ENCODE measurements at regions not wholly inside any gene's neighbourhood (a gene's known extent, or its start where the extent isn't known, plus 50 kb on each side); places are given as distances from the start of the nearest gene placed in this dataset.
"Not testable (repeated sequence)": the region's sequence is repeated elsewhere in the genome, so short reads cannot be mapped to it uniquely, and the experiment has no call there.

DNA sequence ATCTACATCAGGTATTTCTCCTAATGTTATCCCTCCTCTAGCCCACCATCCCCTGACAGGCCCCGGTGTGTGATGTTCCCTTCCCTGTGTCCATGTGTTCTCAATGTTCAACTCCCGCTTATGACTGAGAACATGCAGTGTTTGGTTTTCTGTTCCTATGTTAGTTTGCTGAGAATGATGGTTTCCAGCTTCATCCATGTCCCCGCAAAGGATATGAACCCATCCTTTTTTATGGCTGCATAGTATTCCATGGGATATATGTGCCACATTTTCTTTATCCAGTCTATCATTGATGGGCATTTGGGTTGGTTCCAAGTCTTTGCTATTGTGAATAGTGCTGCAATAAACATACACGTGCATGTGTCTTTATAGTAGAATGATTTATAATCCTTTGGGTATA lies 68.1 kb upstream of the RGS7 start:
- ATAC-seq; H2AFZ ChIP-seq (ENCODE audit: control insufficient read depth, low read depth, low read length); in situ Hi-C loops (cut with MboI); POLR2A ChIA-PET; BruUV-seq (replicated peaks); H3K4me3 ChIP-seq; H3K27ac ChIP-seq (ENCODE audit: control insufficient read depth, insufficient read depth); intact Hi-C loops (cut with micrococcal nuclease; ENCODE audit: unreplicated experiment); CTCF ChIA-PET; RAD21 ChIA-PET (ENCODE audit: unreplicated experiment); SMC1A ChIA-PET (ENCODE audit: uncharacterized antibody, unreplicated experiment); DNase-seq (ENCODE audit: low read depth, low spot score); H3K4me1 ChIP-seq (ENCODE audit: control insufficient read depth, insufficient read depth, low read length); H3K36me3 ChIP-seq (ENCODE audit: control insufficient read depth in 2 of 2, insufficient read depth in 2 of 2, low read length in 1 of 2); H3K9ac ChIP-seq (ENCODE audit: control insufficient read depth, insufficient read depth, low read length); H3K4me2 ChIP-seq (ENCODE audit: control insufficient read depth, insufficient read depth); H3K79me2 ChIP-seq (ENCODE audit: control insufficient read depth, insufficient read depth, low read length); H3K9me3 ChIP-seq (replicated peaks; ENCODE audit: control insufficient read depth, insufficient read depth, low read length); FAIRE-seq; H4K20me1 ChIP-seq (ENCODE audit: control insufficient read depth, insufficient read depth); H3K27me3 ChIP-seq (replicated peaks in 1 of 2; ENCODE audit: control insufficient read depth in 2 of 2, insufficient read depth in 2 of 2, low read length in 1 of 2): not testable (repeated sequence)
- WGBS (ENCODE audit: insufficient coverage, insufficient replicate concordance, low lambda C conversion rate, missing lambda C conversion rate) = 72% methylated on average over 4 of the region's 4 CpGs

DNA sequence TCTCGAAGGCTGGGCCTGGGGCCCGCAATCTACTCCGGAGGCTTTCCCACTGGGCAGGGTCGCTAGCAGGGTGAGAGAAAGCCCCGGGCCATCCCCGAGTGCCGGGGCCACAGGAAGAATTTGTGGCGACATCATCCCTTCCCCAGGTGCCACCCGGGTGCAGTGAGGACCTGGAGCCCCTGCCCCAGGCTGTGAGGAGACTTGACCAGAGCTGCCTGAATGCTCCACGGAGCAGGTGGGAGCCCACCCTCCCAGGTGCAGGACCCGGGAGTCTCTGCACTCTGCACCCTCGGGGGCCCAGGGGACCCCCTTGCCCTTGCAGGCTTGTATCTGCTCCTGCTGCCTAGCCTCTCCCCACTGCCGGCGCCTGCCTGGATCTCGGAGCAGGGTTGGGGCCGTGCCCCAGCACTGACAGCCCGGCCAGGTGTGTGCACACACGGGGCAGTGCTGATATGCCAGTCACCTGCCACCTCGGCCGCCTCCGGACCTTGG lies 67.5 kb upstream of the RGS7 start:
- H3K9me3 ChIP-seq (replicated peaks; ENCODE audit: control insufficient read depth, insufficient read depth, low read length) = no peaks in the 10 kb centered on the region
- H3K27ac ChIP-seq (ENCODE audit: control insufficient read depth, insufficient read depth) = no peak overlapping the region
- ChIA-PET RAD21 (ENCODE audit: unreplicated experiment) (no interaction called here), SMC1A (ENCODE audit: uncharacterized antibody, unreplicated experiment) (no interaction called here), CTCF (no interaction called here), POLR2A (no interaction called here)
- no peak overlapping the region for H2AFZ ChIP-seq (ENCODE audit: control insufficient read depth, low read depth, low read length)
- peaks cover 3 to 4% of the 10 kb centered on the region in 2 experiments for H3K27me3 ChIP-seq (replicated peaks in 1 of 2; ENCODE audit: control insufficient read depth in 2 of 2, insufficient read depth in 2 of 2, low read length in 1 of 2)
- intact Hi-C loops (cut with micrococcal nuclease; ENCODE audit: unreplicated experiment) (no loop called here), in situ Hi-C loops (cut with MboI) (no loop called here)
- no peak for FAIRE-seq
- no peak for ATAC-seq
- H3K4me2 ChIP-seq (ENCODE audit: control insufficient read depth, insufficient read depth) = no peak overlapping the region
- H3K36me3 ChIP-seq (ENCODE audit: control insufficient read depth in 2 of 2, insufficient read depth in 2 of 2, low read length in 1 of 2) = no peaks in the 10 kb centered on the region
- no peaks in the 10 kb centered on the region for H3K79me2 ChIP-seq (ENCODE audit: control insufficient read depth, insufficient read depth, low read length)
- no peaks in the 10 kb centered on the region for H4K20me1 ChIP-seq (ENCODE audit: control insufficient read depth, insufficient read depth)
- BruUV-seq (replicated peaks) = no TSS peak
- no peak overlapping the region for H3K9ac ChIP-seq (ENCODE audit: control insufficient read depth, insufficient read depth, low read length)
- WGBS (ENCODE audit: insufficient coverage, insufficient replicate concordance, low lambda C conversion rate, missing lambda C conversion rate) = 26% methylated on average over 21 of the region's 21 CpGs
- no peaks in the 10 kb centered on the region for H3K4me1 ChIP-seq (ENCODE audit: control insufficient read depth, insufficient read depth, low read length)
- no peak for DNase-seq (ENCODE audit: low read depth, low spot score)
- no peak overlapping the region for H3K4me3 ChIP-seq
- TF ChIP-seq ZNF384 (IDR thresholded peaks at IDR 0.05; ENCODE audit: borderline replicate concordance, low read depth, low read length) (no peak), SMARCA5 (IDR thresholded peaks at IDR 0.05) (no peak), FOXK2 (IDR thresholded peaks at IDR 0.05) (no peak), ZSCAN29 (IDR thresholded peaks at IDR 0.05) (no peak), IRF4 (IDR thresholded peaks at IDR 0.05; ENCODE audit: low read depth, low read length) (no peak), EZH2 (IDR thresholded peaks at IDR 0.05; ENCODE audit: borderline replicate concordance, control insufficient read depth, low read depth, low read length) (no peak), EED (IDR thresholded peaks at IDR 0.05; ENCODE audit: low read depth) (no peak), IKZF2 (IDR thresholded peaks at IDR 0.05) (no peak)
- TF ChIP-seq, protein P1, sequence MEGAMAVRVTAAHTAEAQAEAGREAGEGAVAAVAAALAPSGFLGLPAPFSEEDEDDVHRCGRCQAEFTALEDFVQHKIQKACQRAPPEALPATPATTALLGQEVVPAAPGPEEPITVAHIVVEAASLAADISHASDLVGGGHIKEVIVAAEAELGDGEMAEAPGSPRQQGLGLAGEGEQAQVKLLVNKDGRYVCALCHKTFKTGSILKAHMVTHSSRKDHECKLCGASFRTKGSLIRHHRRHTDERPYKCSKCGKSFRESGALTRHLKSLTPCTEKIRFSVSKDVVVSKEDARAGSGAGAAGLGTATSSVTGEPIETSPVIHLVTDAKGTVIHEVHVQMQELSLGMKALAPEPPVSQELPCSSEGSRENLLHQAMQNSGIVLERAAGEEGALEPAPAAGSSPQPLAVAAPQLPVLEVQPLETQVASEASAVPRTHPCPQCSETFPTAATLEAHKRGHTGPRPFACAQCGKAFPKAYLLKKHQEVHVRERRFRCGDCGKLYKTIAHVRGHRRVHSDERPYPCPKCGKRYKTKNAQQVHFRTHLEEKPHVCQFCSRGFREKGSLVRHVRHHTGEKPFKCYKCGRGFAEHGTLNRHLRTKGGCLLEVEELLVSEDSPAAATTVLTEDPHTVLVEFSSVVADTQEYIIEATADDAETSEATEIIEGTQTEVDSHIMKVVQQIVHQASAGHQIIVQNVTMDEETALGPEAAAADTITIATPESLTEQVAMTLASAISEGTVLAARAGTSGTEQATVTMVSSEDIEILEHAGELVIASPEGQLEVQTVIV (IDR thresholded peaks at IDR 0.05; ENCODE audit: borderline replicate concordance, partially characterized antibody) = no peak
- TF ChIP-seq, protein P2, sequence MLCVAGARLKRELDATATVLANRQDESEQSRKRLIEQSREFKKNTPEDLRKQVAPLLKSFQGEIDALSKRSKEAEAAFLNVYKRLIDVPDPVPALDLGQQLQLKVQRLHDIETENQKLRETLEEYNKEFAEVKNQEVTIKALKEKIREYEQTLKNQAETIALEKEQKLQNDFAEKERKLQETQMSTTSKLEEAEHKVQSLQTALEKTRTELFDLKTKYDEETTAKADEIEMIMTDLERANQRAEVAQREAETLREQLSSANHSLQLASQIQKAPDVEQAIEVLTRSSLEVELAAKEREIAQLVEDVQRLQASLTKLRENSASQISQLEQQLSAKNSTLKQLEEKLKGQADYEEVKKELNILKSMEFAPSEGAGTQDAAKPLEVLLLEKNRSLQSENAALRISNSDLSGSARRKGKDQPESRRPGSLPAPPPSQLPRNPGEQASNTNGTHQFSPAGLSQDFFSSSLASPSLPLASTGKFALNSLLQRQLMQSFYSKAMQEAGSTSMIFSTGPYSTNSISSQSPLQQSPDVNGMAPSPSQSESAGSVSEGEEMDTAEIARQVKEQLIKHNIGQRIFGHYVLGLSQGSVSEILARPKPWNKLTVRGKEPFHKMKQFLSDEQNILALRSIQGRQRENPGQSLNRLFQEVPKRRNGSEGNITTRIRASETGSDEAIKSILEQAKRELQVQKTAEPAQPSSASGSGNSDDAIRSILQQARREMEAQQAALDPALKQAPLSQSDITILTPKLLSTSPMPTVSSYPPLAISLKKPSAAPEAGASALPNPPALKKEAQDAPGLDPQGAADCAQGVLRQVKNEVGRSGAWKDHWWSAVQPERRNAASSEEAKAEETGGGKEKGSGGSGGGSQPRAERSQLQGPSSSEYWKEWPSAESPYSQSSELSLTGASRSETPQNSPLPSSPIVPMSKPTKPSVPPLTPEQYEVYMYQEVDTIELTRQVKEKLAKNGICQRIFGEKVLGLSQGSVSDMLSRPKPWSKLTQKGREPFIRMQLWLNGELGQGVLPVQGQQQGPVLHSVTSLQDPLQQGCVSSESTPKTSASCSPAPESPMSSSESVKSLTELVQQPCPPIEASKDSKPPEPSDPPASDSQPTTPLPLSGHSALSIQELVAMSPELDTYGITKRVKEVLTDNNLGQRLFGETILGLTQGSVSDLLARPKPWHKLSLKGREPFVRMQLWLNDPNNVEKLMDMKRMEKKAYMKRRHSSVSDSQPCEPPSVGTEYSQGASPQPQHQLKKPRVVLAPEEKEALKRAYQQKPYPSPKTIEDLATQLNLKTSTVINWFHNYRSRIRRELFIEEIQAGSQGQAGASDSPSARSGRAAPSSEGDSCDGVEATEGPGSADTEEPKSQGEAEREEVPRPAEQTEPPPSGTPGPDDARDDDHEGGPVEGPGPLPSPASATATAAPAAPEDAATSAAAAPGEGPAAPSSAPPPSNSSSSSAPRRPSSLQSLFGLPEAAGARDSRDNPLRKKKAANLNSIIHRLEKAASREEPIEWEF (IDR thresholded peaks at IDR 0.05; ENCODE audit: insufficient replicate concordance, low read depth, low read length) = no peak

Measured in GM12878 (cell line).